ENCODE measurements at regions not wholly inside any gene's neighbourhood (a gene's known extent, or its start where the extent isn't known, plus 50 kb on each side); places are given as distances from the start of the nearest gene placed in this dataset.

DNA sequence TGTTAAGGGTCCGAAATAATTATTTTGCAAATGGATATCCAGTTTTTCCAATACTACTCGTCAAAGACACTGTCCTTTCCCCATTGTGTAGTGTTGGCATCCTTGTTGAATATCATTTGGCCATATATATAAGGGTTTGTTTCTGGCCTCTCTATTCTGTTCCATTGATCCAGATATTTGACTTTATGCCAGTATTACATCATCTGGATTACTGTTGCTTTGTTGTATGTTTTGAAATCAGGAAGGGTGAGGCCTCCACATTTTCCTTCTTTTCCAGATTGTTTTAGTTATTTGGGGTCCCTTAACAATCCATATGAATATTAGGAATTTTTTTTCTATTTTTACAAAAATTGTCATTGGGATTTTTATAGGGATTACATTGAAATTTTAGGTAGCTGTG is 244.1 kb downstream of the GPD2 start:
- no peaks in the 10 kb centered on the region for H3K9me3 ChIP-seq (replicated peaks; ENCODE audit: control insufficient read depth, insufficient read depth, low read length)
- intact Hi-C loops (cut with micrococcal nuclease; ENCODE audit: unreplicated experiment) (no loop called here), in situ Hi-C loops (cut with MboI) (no loop called here)
- H3K27me3 ChIP-seq (replicated peaks in 1 of 2; ENCODE audit: control insufficient read depth in 2 of 2, insufficient read depth in 2 of 2, low read length in 1 of 2), result no peaks in the 10 kb centered on the region
- no peaks in the 10 kb centered on the region for H3K79me2 ChIP-seq (ENCODE audit: control insufficient read depth, insufficient read depth, low read length)
- ChIA-PET CTCF (no interaction called here), POLR2A (no interaction called here), RAD21 (ENCODE audit: unreplicated experiment) (no interaction called here), SMC1A (ENCODE audit: uncharacterized antibody, unreplicated experiment) (no interaction called here)
- no peak overlapping the region for H3K9ac ChIP-seq (ENCODE audit: control insufficient read depth, insufficient read depth, low read length)
- no TSS peak for BruUV-seq (replicated peaks)
- no peak overlapping the region for H3K4me2 ChIP-seq (ENCODE audit: control insufficient read depth, insufficient read depth)
- no peaks in the 10 kb centered on the region for H4K20me1 ChIP-seq (ENCODE audit: control insufficient read depth, insufficient read depth)
- H2AFZ ChIP-seq (ENCODE audit: control insufficient read depth, low read depth, low read length), result no peak overlapping the region
- no peak for TF ChIP-seq BACH1 (IDR thresholded peaks at IDR 0.05; ENCODE audit: borderline replicate concordance)
- no peak for TF ChIP-seq E2F4 (IDR thresholded peaks at IDR 0.05; ENCODE audit: low read depth, low read length)
- TF ChIP-seq JUND (IDR thresholded peaks at IDR 0.05; ENCODE audit: low read depth, low read length), result no peak
- no peak for TF ChIP-seq BCL11A (IDR thresholded peaks at IDR 0.05; ENCODE audit: low read depth, low read length)
- TF ChIP-seq RAD21 (IDR thresholded peaks at IDR 0.05; ENCODE audit: insufficient read depth, low read depth, low read length), result no peak
- no peak for TF ChIP-seq EGR1 (IDR thresholded peaks at IDR 0.05; ENCODE audit: borderline replicate concordance in 1 of 2, low read depth in 2 of 2, low read length in 2 of 2)
- TF ChIP-seq KDM1A (IDR thresholded peaks at IDR 0.05; ENCODE audit: borderline replicate concordance), result no peak
- TF ChIP-seq, protein P1, sequence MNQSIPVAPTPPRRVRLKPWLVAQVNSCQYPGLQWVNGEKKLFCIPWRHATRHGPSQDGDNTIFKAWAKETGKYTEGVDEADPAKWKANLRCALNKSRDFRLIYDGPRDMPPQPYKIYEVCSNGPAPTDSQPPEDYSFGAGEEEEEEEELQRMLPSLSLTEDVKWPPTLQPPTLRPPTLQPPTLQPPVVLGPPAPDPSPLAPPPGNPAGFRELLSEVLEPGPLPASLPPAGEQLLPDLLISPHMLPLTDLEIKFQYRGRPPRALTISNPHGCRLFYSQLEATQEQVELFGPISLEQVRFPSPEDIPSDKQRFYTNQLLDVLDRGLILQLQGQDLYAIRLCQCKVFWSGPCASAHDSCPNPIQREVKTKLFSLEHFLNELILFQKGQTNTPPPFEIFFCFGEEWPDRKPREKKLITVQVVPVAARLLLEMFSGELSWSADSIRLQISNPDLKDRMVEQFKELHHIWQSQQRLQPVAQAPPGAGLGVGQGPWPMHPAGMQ (IDR thresholded peaks at IDR 0.05; ENCODE audit: borderline replicate concordance), result no peak
- TF ChIP-seq SIX5 (IDR thresholded peaks at IDR 0.05; ENCODE audit: low read depth, low read length, severe bottlenecking), result no peak
- TF ChIP-seq ETV6 (conservative IDR thresholded peaks at IDR 0.05 in 1 of 2, IDR thresholded peaks at IDR 0.05 in 1 of 2; ENCODE audit: borderline replicate concordance in 1 of 2, low read depth in 1 of 2), result no peak
- DNase-seq (ENCODE audit: low read depth, low spot score), result no peak
- no peaks in the 10 kb centered on the region for H3K36me3 ChIP-seq (ENCODE audit: control insufficient read depth in 2 of 2, insufficient read depth in 2 of 2, low read length in 1 of 2)
- no peak overlapping the region for H3K27ac ChIP-seq (ENCODE audit: control insufficient read depth, insufficient read depth)
- ATAC-seq, result no peak
- WGBS (ENCODE audit: insufficient coverage, insufficient replicate concordance, low lambda C conversion rate, missing lambda C conversion rate), result 18% methylated on average over 2 of the region's 2 CpGs
- H3K4me1 ChIP-seq (ENCODE audit: control insufficient read depth, insufficient read depth, low read length), result no peaks in the 10 kb centered on the region
- H3K4me3 ChIP-seq, result no peak overlapping the region
- no peak for FAIRE-seq
